ENCODE measurements at regions not wholly inside any gene's neighbourhood (a gene's known extent, or its start where the extent isn't known, plus 50 kb on each side); places are given as distances from the start of the nearest gene placed in this dataset.

DNA sequence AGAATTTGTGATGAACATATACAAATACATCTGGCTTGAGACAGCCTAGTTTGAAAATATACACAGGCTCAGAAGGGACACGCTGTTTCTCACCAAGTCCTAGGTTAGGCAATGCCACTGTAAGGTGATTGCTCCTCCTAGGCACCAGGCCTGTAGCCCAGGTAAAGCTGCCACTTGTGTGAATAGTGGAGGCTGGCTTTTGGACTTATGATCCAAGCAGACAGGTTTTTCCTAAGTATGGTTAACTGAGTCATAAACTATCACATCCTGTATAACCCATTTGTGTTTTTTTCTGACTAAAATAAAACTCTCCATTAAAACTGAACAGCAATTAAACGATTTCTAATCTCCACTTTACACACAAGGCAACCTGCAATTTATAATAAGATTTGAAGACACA is 81.0 kb downstream of the SEMA4F start:
- BruUV-seq (replicated peaks), result no TSS peak
- peaks cover 5% of the 10 kb centered on the region; the same call in 1 of the 2 replicates for H3K36me3 ChIP-seq (ENCODE audit: low read depth, low read length)
- peak overlapping the region; percentile 59 for H3K9ac ChIP-seq (ENCODE audit: low read length)
- POLR2A ChIA-PET (ENCODE audit: unreplicated experiment), result interaction anchor here (0.6 to 1.1 kb wide), 2 partner anchors 9 to 100 kb away, joined by 3 to 8 read pairs; no protein-coding TSS in a partner anchor
- peaks cover 5% of the 10 kb centered on the region; the same call in 1 of the 2 replicates for H3K9me3 ChIP-seq (ENCODE audit: low read length)
- H3K27ac ChIP-seq (ENCODE audit: low read length), result peak overlapping the region; percentile 90
- H4K20me1 ChIP-seq (ENCODE audit: low read length), result no peaks in the 10 kb centered on the region
- peak; percentile 85 for ATAC-seq
- intact Hi-C loops (cut with micrococcal nuclease), result no loop called here
- no peaks in the 10 kb centered on the region for H3K79me2 ChIP-seq (ENCODE audit: low read length)
- peaks cover 8% of the 10 kb centered on the region for H3F3A ChIP-seq (ENCODE audit: low read length, unreplicated experiment)
- no peaks in the 10 kb centered on the region for H3K27me3 ChIP-seq (ENCODE audit: low read length)
- TF ChIP-seq EZH2 (IDR thresholded peaks at IDR 0.05; ENCODE audit: low read length, unreplicated experiment), result no peak
- TF ChIP-seq, protein P1, sequence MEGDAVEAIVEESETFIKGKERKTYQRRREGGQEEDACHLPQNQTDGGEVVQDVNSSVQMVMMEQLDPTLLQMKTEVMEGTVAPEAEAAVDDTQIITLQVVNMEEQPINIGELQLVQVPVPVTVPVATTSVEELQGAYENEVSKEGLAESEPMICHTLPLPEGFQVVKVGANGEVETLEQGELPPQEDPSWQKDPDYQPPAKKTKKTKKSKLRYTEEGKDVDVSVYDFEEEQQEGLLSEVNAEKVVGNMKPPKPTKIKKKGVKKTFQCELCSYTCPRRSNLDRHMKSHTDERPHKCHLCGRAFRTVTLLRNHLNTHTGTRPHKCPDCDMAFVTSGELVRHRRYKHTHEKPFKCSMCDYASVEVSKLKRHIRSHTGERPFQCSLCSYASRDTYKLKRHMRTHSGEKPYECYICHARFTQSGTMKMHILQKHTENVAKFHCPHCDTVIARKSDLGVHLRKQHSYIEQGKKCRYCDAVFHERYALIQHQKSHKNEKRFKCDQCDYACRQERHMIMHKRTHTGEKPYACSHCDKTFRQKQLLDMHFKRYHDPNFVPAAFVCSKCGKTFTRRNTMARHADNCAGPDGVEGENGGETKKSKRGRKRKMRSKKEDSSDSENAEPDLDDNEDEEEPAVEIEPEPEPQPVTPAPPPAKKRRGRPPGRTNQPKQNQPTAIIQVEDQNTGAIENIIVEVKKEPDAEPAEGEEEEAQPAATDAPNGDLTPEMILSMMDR (conservative IDR thresholded peaks at IDR 0.05; ENCODE audit: low read depth, low read length), result no peak
- TF ChIP-seq EZH2phosphoT487 (IDR thresholded peaks at IDR 0.05; ENCODE audit: borderline replicate concordance, low read length), result no peak
- H2AFZ ChIP-seq (ENCODE audit: low read length), result peak overlapping the region; percentile 58
- CTCF ChIA-PET, result no interaction called here
- H3K4me3 ChIP-seq (ENCODE audit: low read length), result peak overlapping the region; percentile 35; the same call in 1 of the 2 replicates
- no peaks in the 10 kb centered on the region for H3K9me2 ChIP-seq (replicated peaks; ENCODE audit: low read length)
- peak overlapping the region; percentile 77 for H3K4me2 ChIP-seq (ENCODE audit: low read length)
- H3K4me1 ChIP-seq (ENCODE audit: insufficient read depth, low read length), result peaks cover 40% of the 10 kb centered on the region
- peak; percentile 84 for DNase-seq

GRCh38 chr2:74735564-74735963 is 81.5 kb downstream of the SEMA4F start:
- Histone ChIP-seq H3K4me2 (ENCODE audit: low read length) (peak overlapping the region; percentile 77), H3K4me1 (ENCODE audit: insufficient read depth, low read length) (peaks cover 46% of the 10 kb centered on the region), H3K79me2 (ENCODE audit: low read length) (no peaks in the 10 kb centered on the region), H3K27me3 (ENCODE audit: low read length) (no peaks in the 10 kb centered on the region), H3K27ac (ENCODE audit: low read length) (peak overlapping the region; percentile 90), H2AFZ (ENCODE audit: low read length) (peak overlapping the region; percentile 58), H3K9me2 (replicated peaks; ENCODE audit: low read length) (no peaks in the 10 kb centered on the region), H4K20me1 (ENCODE audit: low read length) (no peaks in the 10 kb centered on the region), H3K4me3 (ENCODE audit: low read length) (peak overlapping the region; percentile 35; the same call in 1 of the 2 replicates), H3K9ac (ENCODE audit: low read length) (peak overlapping the region; percentile 59), H3K9me3 (ENCODE audit: low read length) (peaks cover 5% of the 10 kb centered on the region; the same call in 1 of the 2 replicates), H3F3A (ENCODE audit: low read length, unreplicated experiment) (peaks cover 8% of the 10 kb centered on the region), H3K36me3 (ENCODE audit: low read depth, low read length) (peaks cover 5% of the 10 kb centered on the region; the same call in 1 of the 2 replicates)
- ATAC-seq (no peak; the same call in none of the 2 replicates), DNase-seq (peak; percentile 34)
- ChIA-PET CTCF (no interaction called here), POLR2A (ENCODE audit: unreplicated experiment) (interaction anchor here (1.1 kb wide), 1 partner anchor 100 kb away, joined by 8 read pairs; no protein-coding TSS in a partner anchor)
- intact Hi-C loops (cut with micrococcal nuclease), result no loop called here
- no TSS peak for BruUV-seq (replicated peaks)
- TF ChIP-seq EZH2phosphoT487 (IDR thresholded peaks at IDR 0.05; ENCODE audit: borderline replicate concordance, low read length), result no peak

- ChIA-PET POLR2A (ENCODE audit: unreplicated experiment) (no interaction called here), CTCF (no interaction called here)
- intact Hi-C loops (cut with micrococcal nuclease), result no loop called here
- no peak overlapping the region for H2AFZ ChIP-seq (ENCODE audit: low read length)
- no peaks in the 10 kb centered on the region for H3K9me2 ChIP-seq (replicated peaks; ENCODE audit: low read length)
- H3F3A ChIP-seq (ENCODE audit: low read length, unreplicated experiment), result peaks cover 15% of the 10 kb centered on the region
- H4K20me1 ChIP-seq (ENCODE audit: low read length), result no peaks in the 10 kb centered on the region
- peaks cover 55% of the 10 kb centered on the region for H3K4me1 ChIP-seq (ENCODE audit: insufficient read depth, low read length)
- no peaks in the 10 kb centered on the region for H3K79me2 ChIP-seq (ENCODE audit: low read length)
- DNase-seq, result no peak
- no peak overlapping the region for H3K4me3 ChIP-seq (ENCODE audit: low read length)
- H3K9ac ChIP-seq (ENCODE audit: low read length), result no peak overlapping the region
- TF ChIP-seq EZH2 (IDR thresholded peaks at IDR 0.05; ENCODE audit: low read length, unreplicated experiment) (no peak), EZH2phosphoT487 (IDR thresholded peaks at IDR 0.05; ENCODE audit: borderline replicate concordance, low read length) (no peak)
- TF ChIP-seq, protein P1 (conservative IDR thresholded peaks at IDR 0.05; ENCODE audit: low read depth, low read length), result no peak
- H3K4me2 ChIP-seq (ENCODE audit: low read length), result no peak overlapping the region
- no TSS peak for BruUV-seq (replicated peaks)
- H3K27me3 ChIP-seq (ENCODE audit: low read length), result no peaks in the 10 kb centered on the region
- peaks cover 5% of the 10 kb centered on the region; the same call in 1 of the 2 replicates for H3K9me3 ChIP-seq (ENCODE audit: low read length)
- ATAC-seq, result no peak
- H3K36me3 ChIP-seq (ENCODE audit: low read depth, low read length), result peaks cover 5% of the 10 kb centered on the region; the same call in 1 of the 2 replicates
- H3K27ac ChIP-seq (ENCODE audit: low read length), result no peak overlapping the region
Observed at GRCh38 chr2:74736589-74736988, 82.5 kb downstream of the SEMA4F start.

Measured in PC-3 (cell line).